H1 (cell line): ENCODE measurements at regions not wholly inside any gene's neighbourhood (a gene's known extent, or its start where the extent isn't known, plus 50 kb on each side); places are given as distances from the start of the nearest gene placed in this dataset.
"Not testable (repeated sequence)": the region's sequence is repeated elsewhere in the genome, so short reads cannot be mapped to it uniquely, and the experiment has no call there.

Experiments used
- HDAC2 ChIP-seq, 2 experiments: fragments of 300-600 bp in 1 of 2; sonication (generic) in 1 of 2; IDR thresholded peaks; 2 replicates each; pipeline ENCODE4 v1.6.1; 2011 to 2012; ENCODE audit warnings: low read depth in 2 of 2, low read length in 2 of 2, mild to moderate bottlenecking in 2 of 2, moderate library complexity in 2 of 2, borderline replicate concordance in 1 of 2, inconsistent platforms in 1 of 2
- MAX ChIP-seq: IDR thresholded peaks from 2 replicates; pipeline ENCODE4 v1.6.1; 2012; ENCODE audit warnings: inconsistent platforms

GRCh38 chr5:34441767-34442166, 214.4 kb upstream of the RAI14 start:
- not testable (repeated sequence) for TF ChIP-seq MAX; HDAC2 (IDR thresholded peaks at IDR 0.05; ENCODE audit: borderline replicate concordance in 1 of 2, low read depth in 2 of 2, low read length in 2 of 2)
